Heart right ventricle (tissue), 16 donors: ENCODE measurements at regions not wholly inside any gene's neighbourhood (a gene's known extent, or its start where the extent isn't known, plus 50 kb on each side); places are given as distances from the start of the nearest gene placed in this dataset.
"Not testable (repeated sequence)": the region's sequence is repeated elsewhere in the genome, so short reads cannot be mapped to it uniquely, and the experiment has no call there.

ENCODE experiments used
- ATAC-seq, 8 donors: fragments of 200-7000 bp; cut with Tn5 transposase; one replicate each; pipeline ENCODE4 v1.9.1; 2020; ENCODE audit warnings: mild to moderate bottlenecking in 8 of 8, moderate library complexity in 8 of 8, moderate number of reproducible peaks in 1 of 8
- DNase-seq, 2 donors: peaks; one replicate each; pipeline ENCODE4 v3.0.0-alpha.2; 2020
- H3K27ac ChIP-seq, 10 donors: fragments of 200-600 bp; sonication (generic) in 2 of 10; one replicate each; pipeline versions ENCODE4 v1.5.0 to v1.8.0; 2020 to 2022; ENCODE audit warnings: mild to moderate bottlenecking in 3 of 10
- H3K27me3 ChIP-seq, 7 donors: fragments of 200-600 bp; one replicate each; pipeline ENCODE4 v1.8.0; 2021 to 2022; ENCODE audit warnings: mild to moderate bottlenecking in 2 of 7
- H3K36me3 ChIP-seq, 9 donors: fragments of 200-600 bp; sonication (generic) in 1 of 9; one replicate each; pipeline versions ENCODE4 v1.5.0 to v1.8.0; 2020 to 2022; ENCODE audit warnings: mild to moderate bottlenecking in 2 of 9
- H3K4me1 ChIP-seq, 9 donors: fragments of 200-600 bp; sonication (generic) in 1 of 9; one replicate each; pipeline versions ENCODE4 v1.5.0 to v1.8.0; 2020 to 2022; ENCODE audit warnings: mild to moderate bottlenecking in 4 of 9
- H3K4me3 ChIP-seq, 10 donors: fragments of 200-600 bp; sonication (generic) in 2 of 10; one replicate each; pipeline versions ENCODE4 v1.5.0 to v1.8.0; 2020 to 2022; ENCODE audit warnings: mild to moderate bottlenecking in 7 of 10, moderate library complexity in 2 of 10
- H3K9me3 ChIP-seq, 11 donors: fragments of 200-600 bp in 10 of 11; sonication (generic) in 2 of 11; one replicate each; pipeline versions ENCODE4 v1.5.0 to v1.8.0; 2013 to 2022; ENCODE audit warnings: mild to moderate bottlenecking in 2 of 11, control low read depth in 1 of 11, moderate library complexity in 1 of 11
- CTCF ChIP-seq, 9 donors: fragments of 200-600 bp; sonication (generic) in 2 of 9; IDR thresholded peaks; one replicate each; pipeline versions ENCODE4 v1.5.0 to v1.8.0; 2021 to 2022; ENCODE audit warnings: antibody characterized with exemption in 9 of 9, mild to moderate bottlenecking in 5 of 9, moderate library complexity in 1 of 9
- WGBS, 2 donors: extraction: QIAGEN DNeasy Blood & Tissue Kit; methylation state at CpG; one replicate each; pipeline ENCODE4 v1.1.7; 2013; ENCODE audit warnings: inconsistent platforms in 1 of 2; 5-methylcytosine and 5-hydroxymethylcytosine counted together
- intact Hi-C, 10 donors: fragments of 100-400 bp; cut with DNase I; formaldehyde crosslinking; loops; one replicate each; pipeline versions ENCODE4 v1.11.1 to v1.14.2; 2022
- donor health status: Arrhythmogenic right ventricular cardiomyopathy.
- donor health status: ischemic (EF 13 %, LVEDD 7.1; RV severe dilation, severe dysfunction).
- donor health status: healthy with polysubstance abuse.
- donor health status: DM: no; HTN: yes; CAD: no.
- donor health status: DM: no; HTN: no; CAD: no.
- donor health status: ischemic (EF 25% LVEDD 6.9; RV normal size, moderate dysfunction).
- donor health status: ischemic (EF 25% LVEDD 5.7; RV mildly dilated, moderate dysfunction).
- donor health status: healthy.
- donor health status: DM: yes; HTN: yes; CAD: no.
- donor health status: Ischemic cardiomyopathy.
- donor health status: ischemic (EF 35%, LVEDD 5.7; RV mildly dilated, moderate dysfunction).
- donor health status: nonischemic (EF 11% LVEDD 7.7; RV severe dilation, severe dysfunction).
- donor health status: DM: yes; HTN: yes; CAD: no.
- donor health status: PGD.
- donor health status: ischemic (EF 29% LVEDD 5.4; RV normal size, mild dysfunction).
- donor health status: nonischemic (EF 23%, LVEDD 6.1; RV moderate dilation, normal function).

GRCh38 chr4:72209600-72209999 lies 177.8 kb downstream of the NPFFR2 start:
- H3K4me3 ChIP-seq: no peak overlapping the region
- H3K27ac ChIP-seq: no peak overlapping the region
- H3K9me3 ChIP-seq: peaks cover 0 to 7% (median 0%) of the 10 kb centered on the region in 11 donors
- no peaks in the 10 kb centered on the region for H3K4me1 ChIP-seq
- ATAC-seq: no peak
- intact Hi-C loops: no loop called here
- H3K27me3 ChIP-seq: no peaks in the 10 kb centered on the region
- no peak for DNase-seq
- TF ChIP-seq CTCF (IDR thresholded peaks at IDR 0.05): no peak
- H3K36me3 ChIP-seq: no peaks in the 10 kb centered on the region

DNA sequence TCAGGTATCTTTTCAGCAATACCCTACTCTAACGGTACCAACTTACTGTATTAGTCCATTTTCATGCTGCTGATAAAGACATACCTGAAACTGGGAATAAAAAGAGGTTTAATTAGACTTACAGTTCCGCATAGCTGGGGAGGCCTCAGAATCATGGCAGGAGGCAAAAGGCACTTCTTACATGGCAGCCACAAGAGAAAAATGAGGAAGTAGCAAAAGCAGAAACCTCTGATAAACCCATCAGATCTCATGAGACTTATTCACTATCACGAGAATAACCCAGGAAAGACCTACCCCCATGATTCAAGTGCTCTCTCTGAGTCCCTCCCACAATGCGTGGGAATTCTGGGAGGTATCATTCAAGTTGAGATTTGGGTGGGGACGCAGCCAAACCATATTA lies 182.0 kb downstream of the NPFFR2 start:
- H3K4me3 ChIP-seq, H3K36me3 ChIP-seq, DNase-seq, H3K4me1 ChIP-seq, ATAC-seq, H3K27me3 ChIP-seq, H3K27ac ChIP-seq, intact Hi-C loops: not testable (repeated sequence)
- 76 to 80% methylated on average over 5 of the region's 5 CpGs for WGBS, 2 donors
- peaks cover 0 to 14% (median 0%) of the 10 kb centered on the region in 11 donors for H3K9me3 ChIP-seq

DNA sequence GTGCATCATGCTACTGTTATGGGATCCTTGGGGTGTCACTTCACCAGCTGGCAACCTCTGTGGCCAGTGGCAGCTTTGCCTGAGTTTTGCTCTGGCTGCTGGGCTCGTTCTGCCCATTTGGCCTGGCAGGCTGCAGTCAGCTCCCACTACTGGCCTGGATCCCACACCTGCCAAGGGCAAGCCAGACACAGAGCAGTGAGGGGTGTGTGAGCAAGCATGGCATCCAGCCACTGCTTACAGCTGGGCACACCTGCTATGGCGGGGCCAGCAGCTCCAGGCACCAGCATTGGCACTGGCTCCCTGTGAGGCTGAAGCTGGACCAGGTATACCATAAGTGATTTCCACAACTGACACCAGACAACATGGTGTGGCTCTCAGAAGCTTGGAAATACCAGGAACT lies 183.4 kb downstream of the NPFFR2 start:
- TF ChIP-seq CTCF (IDR thresholded peaks at IDR 0.05): no peak
- no peaks in the 10 kb centered on the region for H3K27me3 ChIP-seq
- no peaks in the 10 kb centered on the region for H3K4me1 ChIP-seq
- peak in 4 of 8 donors; percentile 39 to 62 (median 51) for ATAC-seq
- peaks cover 0 to 14% (median 0%) of the 10 kb centered on the region in 11 donors for H3K9me3 ChIP-seq
- H3K27ac ChIP-seq: no peak overlapping the region
- no peak overlapping the region for H3K4me3 ChIP-seq
- no peak for DNase-seq
- intact Hi-C loops: no loop called here
- no peaks in the 10 kb centered on the region for H3K36me3 ChIP-seq
- WGBS, 2 donors: 52 to 69% methylated on average over 2 of the region's 2 CpGs

GRCh38 chr4:72216539-72217277 lies 184.9 kb downstream of the NPFFR2 start:
- TF ChIP-seq CTCF (IDR thresholded peaks at IDR 0.05): no peak
- ATAC-seq: no peak
- Histone ChIP-seq H3K4me1 (no peaks in the 10 kb centered on the region), H3K9me3 (peaks cover 0 to 14% (median 0%) of the 10 kb centered on the region in 11 donors), H3K36me3 (no peaks in the 10 kb centered on the region), H3K27me3 (no peaks in the 10 kb centered on the region), H3K4me3 (no peak overlapping the region), H3K27ac (no peak overlapping the region)
- DNase-seq: no peak
- WGBS, 2 donors: 81% methylated on average over 7 of the region's 7 CpGs
- intact Hi-C loops: no loop called here

DNA sequence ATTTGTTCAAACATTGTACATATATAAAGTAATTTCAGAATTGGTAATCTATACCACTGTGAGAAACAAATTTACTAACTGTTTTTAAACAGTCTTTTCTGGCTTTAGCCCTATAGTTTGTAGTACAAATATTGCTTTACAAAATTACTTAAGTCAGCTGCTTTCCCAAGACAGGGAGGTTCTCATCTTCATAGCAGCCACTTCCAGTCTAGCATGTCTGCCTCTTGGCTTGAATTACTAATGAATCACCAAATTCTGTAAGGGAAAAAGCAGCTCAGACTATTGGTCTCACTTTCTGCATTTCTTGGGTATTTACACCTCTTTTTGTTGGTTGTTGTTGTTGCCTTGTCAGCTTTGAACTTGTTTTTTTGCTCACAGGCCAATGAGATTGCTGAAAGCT lies 187.2 kb downstream of the NPFFR2 start:
- Histone ChIP-seq H3K36me3 (no peaks in the 10 kb centered on the region), H3K4me1 (no peaks in the 10 kb centered on the region), H3K27ac (no peak overlapping the region), H3K27me3 (no peaks in the 10 kb centered on the region), H3K9me3 (peaks cover 0 to 14% (median 0%) of the 10 kb centered on the region in 11 donors), H3K4me3 (no peak overlapping the region)
- intact Hi-C loops: no loop called here
- ATAC-seq (no peak), DNase-seq (no peak)
- no peak for TF ChIP-seq CTCF (IDR thresholded peaks at IDR 0.05)
